ENCODE measurements at regions not wholly inside any gene's neighbourhood (a gene's known extent, or its start where the extent isn't known, plus 50 kb on each side); places are given as distances from the start of the nearest gene placed in this dataset.

DNA sequence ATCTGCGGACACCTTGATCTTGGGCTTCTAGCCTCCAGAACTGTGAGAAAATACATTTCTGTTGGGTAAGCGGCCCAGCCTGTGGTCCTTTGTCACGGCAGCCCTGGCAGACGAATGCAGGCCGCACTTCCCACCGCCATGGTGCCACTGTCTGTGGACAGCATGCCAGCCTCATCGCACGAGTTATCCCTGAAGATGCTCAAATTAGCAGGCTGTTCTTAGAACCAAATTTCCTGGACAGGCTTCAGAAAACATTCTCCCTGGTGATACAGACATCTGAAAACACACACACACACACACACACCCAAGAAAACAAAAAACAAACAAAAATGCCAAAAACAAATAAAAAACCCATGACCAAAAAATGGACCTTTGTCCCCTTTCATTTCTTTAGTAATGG is 343.5 kb upstream of the GATB start:
- no peaks in the 10 kb centered on the region for H3K27me3 ChIP-seq (ENCODE audit: insufficient read depth, poor library complexity, severe bottlenecking)
- H3K36me3 ChIP-seq (ENCODE audit: low read depth) = no peaks in the 10 kb centered on the region
- TF ChIP-seq, protein P1, sequence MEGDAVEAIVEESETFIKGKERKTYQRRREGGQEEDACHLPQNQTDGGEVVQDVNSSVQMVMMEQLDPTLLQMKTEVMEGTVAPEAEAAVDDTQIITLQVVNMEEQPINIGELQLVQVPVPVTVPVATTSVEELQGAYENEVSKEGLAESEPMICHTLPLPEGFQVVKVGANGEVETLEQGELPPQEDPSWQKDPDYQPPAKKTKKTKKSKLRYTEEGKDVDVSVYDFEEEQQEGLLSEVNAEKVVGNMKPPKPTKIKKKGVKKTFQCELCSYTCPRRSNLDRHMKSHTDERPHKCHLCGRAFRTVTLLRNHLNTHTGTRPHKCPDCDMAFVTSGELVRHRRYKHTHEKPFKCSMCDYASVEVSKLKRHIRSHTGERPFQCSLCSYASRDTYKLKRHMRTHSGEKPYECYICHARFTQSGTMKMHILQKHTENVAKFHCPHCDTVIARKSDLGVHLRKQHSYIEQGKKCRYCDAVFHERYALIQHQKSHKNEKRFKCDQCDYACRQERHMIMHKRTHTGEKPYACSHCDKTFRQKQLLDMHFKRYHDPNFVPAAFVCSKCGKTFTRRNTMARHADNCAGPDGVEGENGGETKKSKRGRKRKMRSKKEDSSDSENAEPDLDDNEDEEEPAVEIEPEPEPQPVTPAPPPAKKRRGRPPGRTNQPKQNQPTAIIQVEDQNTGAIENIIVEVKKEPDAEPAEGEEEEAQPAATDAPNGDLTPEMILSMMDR (IDR thresholded peaks at IDR 0.05; ENCODE audit: poor library complexity, severe bottlenecking) = no peak
- peaks cover 40% of the 10 kb centered on the region for H3K4me1 ChIP-seq (ENCODE audit: insufficient read depth, poor library complexity, severe bottlenecking)
- no peaks in the 10 kb centered on the region for H3K9me3 ChIP-seq (ENCODE audit: severe bottlenecking)
- ATAC-seq (ENCODE audit: low read depth) = no peak
- no peak overlapping the region for H3K4me3 ChIP-seq (ENCODE audit: severe bottlenecking)
- no peak overlapping the region for H3K27ac ChIP-seq (ENCODE audit: poor library complexity, severe bottlenecking)
- no peak for DNase-seq (ENCODE audit: low spot score)

DNA sequence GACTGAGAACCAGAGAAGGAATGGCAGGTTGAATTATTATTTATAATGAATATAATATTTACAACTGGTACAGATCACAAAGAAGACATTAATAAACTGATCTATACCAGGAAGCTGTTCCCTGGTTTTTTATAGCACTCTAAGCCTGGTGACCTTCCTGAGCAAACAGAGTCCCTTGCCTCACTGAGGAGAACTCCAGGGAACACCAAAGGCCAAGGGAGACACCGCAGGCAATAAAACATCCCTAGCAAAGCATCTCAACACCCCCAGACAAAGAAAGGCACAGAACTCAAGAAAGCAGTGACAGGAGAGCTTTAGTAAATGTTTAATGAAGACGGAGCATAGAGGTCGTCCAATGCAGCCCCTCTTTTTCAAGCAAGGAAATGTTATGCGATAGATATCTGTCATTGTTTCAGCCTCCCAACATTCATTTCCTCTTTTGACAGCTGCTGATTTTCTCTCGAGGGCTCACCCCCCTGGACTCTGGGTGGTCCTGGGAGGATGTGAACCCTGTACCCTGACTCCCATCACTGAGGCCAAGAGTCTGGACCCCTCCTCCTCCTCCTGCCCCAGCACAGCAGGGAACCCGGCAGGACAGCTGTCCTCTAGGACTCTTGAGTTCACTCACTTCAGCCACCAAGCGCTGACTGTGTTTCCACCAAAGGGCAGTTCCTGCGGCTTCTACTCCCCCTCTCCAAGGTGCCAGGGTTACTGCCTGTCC is 342.5 kb upstream of the GATB start:
- DNase-seq (ENCODE audit: low spot score) (no peak), ATAC-seq (ENCODE audit: low read depth) (no peak)
- peak overlapping the region; percentile 50 for H3K27ac ChIP-seq (ENCODE audit: poor library complexity, severe bottlenecking)
- no peak overlapping the region for H3K4me3 ChIP-seq (ENCODE audit: severe bottlenecking)
- no peaks in the 10 kb centered on the region for H3K36me3 ChIP-seq (ENCODE audit: low read depth)
- TF ChIP-seq, protein P1 (IDR thresholded peaks at IDR 0.05; ENCODE audit: poor library complexity, severe bottlenecking) = no peak
- H3K9me3 ChIP-seq (ENCODE audit: severe bottlenecking) = no peaks in the 10 kb centered on the region
- no peaks in the 10 kb centered on the region for H3K27me3 ChIP-seq (ENCODE audit: insufficient read depth, poor library complexity, severe bottlenecking)
- peaks cover 40% of the 10 kb centered on the region for H3K4me1 ChIP-seq (ENCODE audit: insufficient read depth, poor library complexity, severe bottlenecking)

DNA sequence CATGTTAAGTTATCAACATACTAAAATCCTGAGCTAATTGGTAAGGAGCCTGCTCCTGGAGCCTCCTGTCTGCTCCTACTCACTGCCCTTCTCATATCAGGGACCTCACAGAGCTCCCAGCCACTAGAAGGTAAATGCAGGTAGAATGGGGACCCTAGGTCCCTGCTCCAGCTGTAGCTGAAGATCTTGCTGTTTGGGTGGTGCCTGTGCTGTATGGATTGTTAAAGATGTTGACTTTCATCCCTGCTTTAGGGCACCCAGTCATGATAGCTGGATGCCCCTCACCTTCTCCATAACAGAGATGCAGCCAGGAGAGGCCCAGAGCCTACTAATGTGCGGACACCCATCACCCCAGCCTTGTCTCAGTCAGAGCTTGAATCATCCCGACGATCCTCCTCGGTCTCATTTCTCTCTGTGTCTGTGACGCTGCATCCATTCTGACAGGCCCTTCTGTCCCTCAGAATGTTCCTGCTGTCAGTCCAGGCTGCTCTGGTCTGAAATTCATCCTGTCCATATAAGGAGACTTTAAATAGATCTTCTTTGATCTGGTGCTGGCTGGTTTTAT is 341.7 kb upstream of the GATB start:
- ATAC-seq (ENCODE audit: low read depth) = no peak; the same call in 2 of the 3 replicates
- Histone ChIP-seq H3K27ac (ENCODE audit: poor library complexity, severe bottlenecking) (peak overlapping the region; percentile 50), H3K27me3 (ENCODE audit: insufficient read depth, poor library complexity, severe bottlenecking) (no peaks in the 10 kb centered on the region), H3K4me3 (ENCODE audit: severe bottlenecking) (no peak overlapping the region), H3K9me3 (ENCODE audit: severe bottlenecking) (no peaks in the 10 kb centered on the region), H3K4me1 (ENCODE audit: insufficient read depth, poor library complexity, severe bottlenecking) (peaks cover 40% of the 10 kb centered on the region), H3K36me3 (ENCODE audit: low read depth) (no peaks in the 10 kb centered on the region)
- DNase-seq (ENCODE audit: low spot score) = no peak
- TF ChIP-seq, protein P1 (IDR thresholded peaks at IDR 0.05; ENCODE audit: poor library complexity, severe bottlenecking) = no peak

DNA sequence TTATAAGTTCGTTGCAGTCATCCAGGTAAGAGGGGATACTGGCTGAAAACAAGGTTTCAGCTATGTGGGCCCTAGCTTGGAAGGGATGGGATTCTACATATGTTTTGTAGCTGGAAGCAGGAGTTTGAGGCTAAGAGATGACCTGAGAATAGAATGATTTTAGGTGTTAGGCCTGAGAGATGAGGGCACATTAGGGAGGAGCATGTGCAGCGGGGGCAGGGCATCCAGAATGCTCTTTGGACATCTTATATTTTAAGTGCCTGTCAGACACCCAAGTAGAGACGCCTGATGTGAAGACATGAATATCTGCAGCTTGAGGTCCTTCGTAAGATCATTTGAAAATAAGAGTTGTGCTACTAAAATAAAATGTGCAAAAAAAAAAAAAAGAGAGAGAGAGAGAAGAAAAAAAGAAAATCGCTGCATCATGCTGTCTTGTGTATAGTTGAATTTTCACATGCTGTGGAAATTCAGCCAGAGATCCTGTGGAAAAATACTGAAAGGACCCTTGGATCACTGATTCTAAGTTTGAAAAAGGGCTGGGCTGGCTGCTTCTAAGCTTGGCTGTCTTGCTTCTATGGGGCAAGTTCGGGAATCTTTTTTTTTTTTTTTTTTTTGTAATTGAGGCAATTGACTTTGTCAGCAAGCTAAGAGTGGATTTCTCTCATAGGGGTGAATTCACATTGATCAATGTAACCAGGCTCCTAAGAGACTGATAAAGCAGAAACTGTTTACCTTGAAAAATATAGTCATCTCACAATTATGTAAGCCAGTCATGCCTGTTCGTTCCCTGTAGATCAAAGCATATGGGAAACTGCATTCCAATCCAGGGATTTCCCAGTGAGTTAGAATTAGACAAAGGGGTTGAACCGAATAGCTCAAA is 341.0 kb upstream of the GATB start:
- peak overlapping the region; percentile 50 for H3K27ac ChIP-seq (ENCODE audit: poor library complexity, severe bottlenecking)
- no peak overlapping the region for H3K4me3 ChIP-seq (ENCODE audit: severe bottlenecking)
- TF ChIP-seq, protein P1 (IDR thresholded peaks at IDR 0.05; ENCODE audit: poor library complexity, severe bottlenecking) = no peak
- no peaks in the 10 kb centered on the region for H3K9me3 ChIP-seq (ENCODE audit: severe bottlenecking)
- peaks cover 37% of the 10 kb centered on the region for H3K4me1 ChIP-seq (ENCODE audit: insufficient read depth, poor library complexity, severe bottlenecking)
- DNase-seq (ENCODE audit: low spot score) = no peak
- peak; percentile 75 for ATAC-seq (ENCODE audit: low read depth)
- H3K27me3 ChIP-seq (ENCODE audit: insufficient read depth, poor library complexity, severe bottlenecking) = no peaks in the 10 kb centered on the region
- H3K36me3 ChIP-seq (ENCODE audit: low read depth) = no peaks in the 10 kb centered on the region
